A673 (cell line): ENCODE measurements at regions not wholly inside any gene's neighbourhood (a gene's known extent, or its start where the extent isn't known, plus 50 kb on each side); places are given as distances from the start of the nearest gene placed in this dataset.

ENCODE experiments used
- EZH2 ChIP-seq: fragments of 200-600 bp; sonication (generic); IDR thresholded peaks from 2 replicates; pipeline ENCODE4 v1.6.1; 2017; ENCODE audit warnings: borderline replicate concordance, low read depth, mild to moderate bottlenecking, mixed read lengths, antibody characterized with exemption, low read length; ENCODE audit not compliant: poor library complexity, severe bottlenecking
- TF ChIP-seq, protein P1 (sequence below): fragments of 300-800, 200-600 bp; sonication (generic); conservative IDR thresholded peaks from 2 replicates; pipeline ENCODE4 v1.5.1; 2017; ENCODE audit warnings: low read depth, mild to moderate bottlenecking, antibody characterized with exemption, low read length, moderate library complexity, mixed read lengths

DNA sequence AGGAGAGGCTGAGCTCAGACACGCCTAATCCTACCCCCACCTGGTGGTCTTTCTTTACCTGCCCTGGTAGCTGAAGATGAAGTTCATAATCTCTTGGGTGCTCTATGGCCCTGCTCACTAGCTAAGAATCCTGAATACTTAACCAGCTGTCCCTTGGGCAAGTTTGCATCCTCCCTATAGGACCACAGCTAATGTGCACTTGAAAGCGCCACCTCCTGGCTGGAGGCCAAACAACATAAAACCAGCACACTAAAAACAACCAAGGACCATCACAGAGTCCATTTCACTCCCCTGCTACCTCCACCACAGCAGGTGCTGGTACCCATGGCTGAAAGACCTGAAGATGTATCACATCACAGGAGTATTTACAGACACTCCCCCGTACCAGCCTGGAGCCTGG is 155.5 kb upstream of the SLC24A3 start:
- TF ChIP-seq, protein P1, sequence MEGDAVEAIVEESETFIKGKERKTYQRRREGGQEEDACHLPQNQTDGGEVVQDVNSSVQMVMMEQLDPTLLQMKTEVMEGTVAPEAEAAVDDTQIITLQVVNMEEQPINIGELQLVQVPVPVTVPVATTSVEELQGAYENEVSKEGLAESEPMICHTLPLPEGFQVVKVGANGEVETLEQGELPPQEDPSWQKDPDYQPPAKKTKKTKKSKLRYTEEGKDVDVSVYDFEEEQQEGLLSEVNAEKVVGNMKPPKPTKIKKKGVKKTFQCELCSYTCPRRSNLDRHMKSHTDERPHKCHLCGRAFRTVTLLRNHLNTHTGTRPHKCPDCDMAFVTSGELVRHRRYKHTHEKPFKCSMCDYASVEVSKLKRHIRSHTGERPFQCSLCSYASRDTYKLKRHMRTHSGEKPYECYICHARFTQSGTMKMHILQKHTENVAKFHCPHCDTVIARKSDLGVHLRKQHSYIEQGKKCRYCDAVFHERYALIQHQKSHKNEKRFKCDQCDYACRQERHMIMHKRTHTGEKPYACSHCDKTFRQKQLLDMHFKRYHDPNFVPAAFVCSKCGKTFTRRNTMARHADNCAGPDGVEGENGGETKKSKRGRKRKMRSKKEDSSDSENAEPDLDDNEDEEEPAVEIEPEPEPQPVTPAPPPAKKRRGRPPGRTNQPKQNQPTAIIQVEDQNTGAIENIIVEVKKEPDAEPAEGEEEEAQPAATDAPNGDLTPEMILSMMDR, result peak; percentile 46
- TF ChIP-seq EZH2, result no peak
